Stimulated activated naive CD8-positive, alpha-beta T cell treated with anti-CD3 and anti-CD28 coated beads, Interleukin-15, Interleukin-2, amounts not matched to agents 100 U/mL and 50 U/mL, for 24 hours (primary cell): ENCODE measurements at regions not wholly inside any gene's neighbourhood (a gene's known extent, or its start where the extent isn't known, plus 50 kb on each side); places are given as distances from the start of the nearest gene placed in this dataset.
"Not testable (repeated sequence)": the region's sequence is repeated elsewhere in the genome, so short reads cannot be mapped to it uniquely, and the experiment has no call there.

ENCODE experiments used
- ATAC-seq: fragments of 150-1000 bp; cut with Tn5 transposase; one replicate; pipeline ENCODE4 v1.10.0; 2021
- DNase-seq: peaks from one replicate; pipeline ENCODE4 v3.0.0; 2021

- no peak for DNase-seq
- ATAC-seq = no peak
Observed at GRCh38 chr12:87413784-87414183, 615.4 kb downstream of the C12orf50 start.

GRCh38 chr12:87406926-87407325, 622.3 kb downstream of the C12orf50 start:
- DNase-seq (no peak), ATAC-seq (no peak)

- no peak for DNase-seq
- no peak for ATAC-seq
Observed at GRCh38 chr12:87405918-87406317, 623.3 kb downstream of the C12orf50 start.

GRCh38 chr12:87394168-87394567, 635.0 kb downstream of the C12orf50 start:
- not testable (repeated sequence) for ATAC-seq, DNase-seq

DNA sequence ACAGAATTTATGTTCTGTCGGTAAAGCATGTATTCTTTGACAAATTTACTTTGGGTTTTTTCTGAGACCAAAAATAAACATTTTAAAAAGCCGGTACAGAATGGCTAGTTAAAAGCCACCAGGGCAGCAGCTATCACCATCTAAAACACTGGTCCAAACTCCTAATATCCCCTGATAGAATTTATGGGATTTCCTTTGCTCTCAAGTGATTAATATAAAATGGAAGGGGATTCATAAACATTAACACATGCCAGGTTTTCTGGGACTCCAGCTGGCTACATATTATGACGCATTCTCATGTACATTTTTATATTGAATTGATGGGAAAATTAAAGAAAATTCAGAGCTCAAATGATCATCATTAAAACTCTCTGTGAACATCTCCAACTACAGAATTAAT, 640.8 kb downstream of the C12orf50 start:
- DNase-seq (no peak), ATAC-seq (no peak)

- DNase-seq (no peak), ATAC-seq (no peak)
Observed at GRCh38 chr12:87385322-87385721, 643.9 kb downstream of the C12orf50 start.

GRCh38 chr12:87384226-87384625, 645.0 kb downstream of the C12orf50 start:
- no peak for ATAC-seq
- no peak for DNase-seq

- ATAC-seq = no peak
Observed at GRCh38 chr12:87383680-87384079, 645.5 kb downstream of the C12orf50 start.

GRCh38 chr12:87382959-87383566, 646.1 kb downstream of the C12orf50 start:
- ATAC-seq (no peak), DNase-seq (no peak)

More at GRCh38 chr12:87383680-87384079, 645.5 kb downstream of the C12orf50 start:
- DNase-seq = no peak

- ATAC-seq (no peak), DNase-seq (no peak)
Observed at GRCh38 chr12:87382436-87382835, 646.8 kb downstream of the C12orf50 start.

DNA sequence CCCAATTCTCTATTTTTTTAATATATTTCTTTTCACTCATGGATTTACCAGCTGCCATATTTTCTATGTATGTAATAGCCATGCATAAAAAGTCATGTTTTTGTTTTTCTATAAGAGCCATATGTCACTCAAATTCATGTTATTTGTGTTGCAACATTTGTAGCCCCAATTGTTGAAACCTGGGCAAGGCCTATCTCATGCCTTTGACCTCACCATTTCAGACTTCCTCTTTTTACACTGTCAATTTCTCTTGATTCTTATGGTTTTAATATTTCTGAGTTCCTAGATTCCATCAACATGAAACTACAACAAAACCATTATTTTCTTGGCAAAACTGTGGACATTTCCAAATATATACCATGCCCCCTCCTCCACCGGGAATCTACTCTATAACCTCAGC, 647.5 kb downstream of the C12orf50 start:
- DNase-seq (no peak), ATAC-seq (no peak)

GRCh38 chr12:87378526-87378925, 650.7 kb downstream of the C12orf50 start:
- ATAC-seq (no peak), DNase-seq (no peak)

DNA sequence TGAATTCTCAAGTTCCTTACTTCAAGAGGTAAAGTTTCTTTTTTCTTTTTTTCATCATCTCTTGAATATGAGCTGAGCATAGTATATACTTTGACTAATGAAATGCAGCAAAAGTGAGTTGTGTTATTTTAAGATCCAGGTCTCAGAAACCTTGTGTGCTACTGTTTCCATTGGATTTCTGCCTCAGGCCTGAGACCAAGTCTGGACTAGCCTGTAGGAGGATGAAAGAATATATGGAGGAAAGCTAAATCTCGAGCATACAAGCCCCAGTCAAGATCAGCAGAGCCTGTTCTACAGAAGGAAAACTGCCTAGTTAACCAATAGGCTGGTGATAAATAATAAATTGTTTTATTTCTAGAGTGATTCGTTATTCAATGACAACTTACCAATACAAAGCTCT, 652.5 kb downstream of the C12orf50 start:
- DNase-seq (no peak), ATAC-seq (no peak)

DNA sequence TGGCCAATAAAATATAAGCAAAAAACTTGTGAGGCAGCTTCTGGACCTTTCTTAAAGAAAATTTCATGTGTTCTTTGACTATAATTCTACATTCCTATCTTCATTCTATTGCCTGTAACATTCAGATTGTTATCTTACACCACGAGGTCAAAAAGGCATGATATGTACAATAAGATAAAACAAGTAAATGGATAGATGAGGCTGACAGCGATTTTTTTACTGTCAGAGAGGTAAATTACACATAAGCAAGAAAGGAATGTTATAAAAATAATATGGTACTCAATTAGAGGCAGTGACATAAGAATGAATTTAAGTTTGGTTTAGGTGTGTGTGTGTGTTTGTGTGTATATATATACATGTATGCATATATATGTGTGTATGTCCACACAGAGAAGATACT, 660.0 kb downstream of the C12orf50 start:
- ATAC-seq (no peak), DNase-seq (no peak)

DNA sequence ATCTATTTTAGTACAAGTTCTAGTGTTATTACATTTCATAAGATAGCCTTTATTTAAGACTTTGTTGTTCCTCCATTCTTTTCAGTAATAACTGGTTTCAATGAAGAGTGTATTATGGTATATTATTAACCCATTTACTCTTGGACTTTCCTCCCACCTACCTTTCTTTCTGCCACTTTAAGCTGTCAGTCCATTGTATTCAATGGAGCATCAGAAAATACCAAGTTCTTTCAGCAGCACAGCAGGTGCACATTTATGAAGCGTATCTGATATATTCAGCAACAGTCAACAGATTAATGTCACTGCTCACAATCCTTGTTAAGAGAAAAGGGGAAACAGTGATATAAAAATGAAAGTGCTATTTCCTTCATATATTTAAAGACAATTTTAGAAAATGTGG, 660.9 kb downstream of the C12orf50 start:
- ATAC-seq (no peak), DNase-seq (no peak)

- ATAC-seq = no peak
- no peak for DNase-seq
Observed at GRCh38 chr12:87365423-87365822, 663.8 kb downstream of the C12orf50 start.

DNA sequence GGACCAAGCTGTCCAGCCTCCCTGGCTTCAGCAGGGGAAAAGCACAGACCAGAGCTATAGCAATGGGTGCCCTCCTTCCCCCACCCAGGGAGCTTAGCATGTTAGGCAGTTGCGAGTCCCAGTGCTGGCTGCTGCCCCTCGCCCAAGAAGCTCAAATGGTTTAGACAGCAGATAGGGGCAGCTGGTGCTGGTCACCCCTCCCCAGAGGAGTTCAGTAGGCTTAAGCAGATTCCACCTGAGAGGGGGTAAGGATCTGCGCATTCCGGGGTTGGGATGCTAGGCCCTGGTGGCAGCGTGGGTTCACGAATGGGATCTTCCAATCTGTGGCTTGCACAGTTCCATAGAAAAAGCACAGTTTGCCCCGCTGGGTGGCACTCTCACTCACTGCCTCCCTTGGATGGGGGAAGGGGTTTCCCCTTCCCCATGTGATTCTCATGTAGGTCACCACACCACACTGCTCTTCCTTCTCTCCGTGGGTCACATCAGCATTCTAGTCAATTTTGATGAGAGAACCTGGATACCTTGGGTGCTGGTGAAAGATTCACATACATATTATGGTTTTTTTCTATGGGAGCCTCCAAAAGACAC, 665.6 kb downstream of the C12orf50 start:
- no peak for ATAC-seq

DNA sequence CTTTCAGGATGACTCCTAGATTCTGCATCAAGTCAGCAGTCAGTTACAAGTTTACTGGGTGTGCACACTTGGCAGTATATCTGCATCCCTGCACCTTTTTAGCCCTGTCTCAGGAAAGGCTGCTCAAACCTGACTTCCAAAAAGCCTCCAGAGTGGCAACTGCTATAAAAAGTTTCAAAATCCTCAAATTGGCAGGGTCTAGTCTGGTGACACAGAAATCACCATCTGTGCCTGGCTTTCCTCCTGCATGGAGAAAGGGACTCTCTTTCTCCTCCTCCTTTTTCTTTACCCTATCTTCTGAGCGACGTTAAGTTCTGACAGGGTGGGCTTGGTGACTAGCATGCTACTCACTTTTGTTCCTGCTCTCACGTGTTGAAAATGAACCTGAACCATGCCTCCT, 679.5 kb downstream of the C12orf50 start:
- ATAC-seq (no peak), DNase-seq (no peak)

More for the DNA sequence above, 665.6 kb downstream of the C12orf50 start:
- DNase-seq = no peak

GRCh38 chr12:87348071-87348470, 681.1 kb downstream of the C12orf50 start:
- ATAC-seq = no peak

DNA sequence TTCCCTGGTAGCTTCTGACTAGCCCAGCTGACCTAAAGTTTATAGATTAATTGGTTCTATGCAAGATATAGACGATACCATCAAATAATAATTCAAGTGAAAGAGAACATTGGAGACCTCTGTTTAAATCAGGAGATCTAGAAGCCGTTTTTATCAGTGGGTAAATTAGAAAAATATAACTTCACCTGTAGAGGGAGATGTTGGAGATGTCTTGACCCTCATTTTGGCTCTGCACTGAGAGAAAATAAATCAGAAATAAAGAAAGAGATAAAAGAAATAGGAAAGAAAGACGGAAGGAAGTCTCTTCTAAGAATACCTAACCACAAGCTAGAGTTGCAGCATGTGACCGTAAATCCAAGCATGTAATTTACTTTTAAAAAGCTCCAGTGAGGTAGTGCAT, 684.5 kb downstream of the C12orf50 start:
- no peak for ATAC-seq

More at GRCh38 chr12:87348071-87348470, 681.1 kb downstream of the C12orf50 start:
- DNase-seq = no peak

GRCh38 chr12:87338681-87339080, 690.5 kb downstream of the C12orf50 start:
- DNase-seq = no peak
- ATAC-seq = no peak

More for the DNA sequence above, 684.5 kb downstream of the C12orf50 start:
- no peak for DNase-seq

GRCh38 chr12:87336814-87337336, 692.3 kb downstream of the C12orf50 start:
- no peak for DNase-seq
- no peak for ATAC-seq

GRCh38 chr12:87332987-87333726, 696.0 kb downstream of the C12orf50 start:
- no peak for ATAC-seq
- no peak for DNase-seq
